ENCODE measurements at regions not wholly inside any gene's neighbourhood (a gene's known extent, or its start where the extent isn't known, plus 50 kb on each side); places are given as distances from the start of the nearest gene placed in this dataset.

GRCh38 chr17:72439893-72440502, 319.2 kb downstream of the SOX9 start:
- Mint-ChIP-seq H3K4me1 (no peaks in the 10 kb centered on the region), H3K27ac (no peak overlapping the region), H3K27me3 (ENCODE audit: insufficient read depth) (peaks cover 17% of the 10 kb centered on the region), H3K9me3 (peaks cover 19% of the 10 kb centered on the region), H3K4me3 (no peak overlapping the region), H3K36me3 (ENCODE audit: low read depth) (peaks cover 5% of the 10 kb centered on the region)
- Histone ChIP-seq H3K9me3 (ENCODE audit: control insufficient read depth, low read length) (peaks cover 12% of the 10 kb centered on the region), H3K36me3 (ENCODE audit: control insufficient read depth, insufficient read depth, low read length) (no peaks in the 10 kb centered on the region), H3K9ac (ENCODE audit: extremely low read depth, low read length, poor library complexity, severe bottlenecking) (no peak overlapping the region), H3K27me3 (ENCODE audit: control insufficient read depth, insufficient read depth, low read length, poor library complexity, severe bottlenecking) (peaks cover 5% of the 10 kb centered on the region), H3K4me3 (ENCODE audit: low read length) (no peak overlapping the region), H3K4me1 (ENCODE audit: control insufficient read depth, insufficient read depth, low read length) (no peaks in the 10 kb centered on the region), H3K27ac (ENCODE audit: low read depth, low read length) (no peak overlapping the region)
- no peak for TF ChIP-seq CTCF (conservative IDR thresholded peaks at IDR 0.05)
- 90 to 98% methylated on average over 7 to 11 of the region's 12 CpGs for WGBS, 2 experiments (ENCODE audit: insufficient coverage in 1 of 2, insufficient read length in 1 of 2)
- DNase-seq, result no peak

- H3K9me3 Mint-ChIP-seq, result peaks cover 19% of the 10 kb centered on the region
- no peak overlapping the region for H3K27ac Mint-ChIP-seq
- H3K9ac ChIP-seq (ENCODE audit: extremely low read depth, low read length, poor library complexity, severe bottlenecking), result no peak overlapping the region
- WGBS, 2 experiments (ENCODE audit: insufficient coverage in 1 of 2, insufficient read length in 1 of 2), result 87 to 100% methylated on average over 1 to 6 of the region's 6 CpGs
- DNase-seq, result no peak
- peaks cover 5% of the 10 kb centered on the region for H3K36me3 Mint-ChIP-seq (ENCODE audit: low read depth)
- H3K4me3 Mint-ChIP-seq, result no peak overlapping the region
- no peak for TF ChIP-seq CTCF (conservative IDR thresholded peaks at IDR 0.05)
- H3K4me1 ChIP-seq (ENCODE audit: control insufficient read depth, insufficient read depth, low read length), result no peaks in the 10 kb centered on the region
- H3K27ac ChIP-seq (ENCODE audit: low read depth, low read length), result no peak overlapping the region
- H3K4me1 Mint-ChIP-seq, result no peaks in the 10 kb centered on the region
- peaks cover 12% of the 10 kb centered on the region for H3K27me3 Mint-ChIP-seq (ENCODE audit: insufficient read depth)
- H3K36me3 ChIP-seq (ENCODE audit: control insufficient read depth, insufficient read depth, low read length), result no peaks in the 10 kb centered on the region
- no peak overlapping the region for H3K4me3 ChIP-seq (ENCODE audit: low read length)
- H3K9me3 ChIP-seq (ENCODE audit: control insufficient read depth, low read length), result peaks cover 12% of the 10 kb centered on the region
- no peaks in the 10 kb centered on the region for H3K27me3 ChIP-seq (ENCODE audit: control insufficient read depth, insufficient read depth, low read length, poor library complexity, severe bottlenecking)
Observed at GRCh38 chr17:72440961-72441360, 320.1 kb downstream of the SOX9 start.

GRCh38 chr17:72441909-72442308, 321.1 kb downstream of the SOX9 start:
- Histone ChIP-seq H3K4me1 (ENCODE audit: control insufficient read depth, insufficient read depth, low read length) (no peaks in the 10 kb centered on the region), H3K27ac (ENCODE audit: low read depth, low read length) (no peak overlapping the region), H3K9me3 (ENCODE audit: control insufficient read depth, low read length) (peaks cover 12% of the 10 kb centered on the region), H3K9ac (ENCODE audit: extremely low read depth, low read length, poor library complexity, severe bottlenecking) (no peak overlapping the region), H3K4me3 (ENCODE audit: low read length) (no peak overlapping the region), H3K36me3 (ENCODE audit: control insufficient read depth, insufficient read depth, low read length) (no peaks in the 10 kb centered on the region), H3K27me3 (ENCODE audit: control insufficient read depth, insufficient read depth, low read length, poor library complexity, severe bottlenecking) (no peaks in the 10 kb centered on the region)
- no peak for TF ChIP-seq CTCF (conservative IDR thresholded peaks at IDR 0.05)
- no peak overlapping the region for H3K27ac Mint-ChIP-seq
- H3K4me3 Mint-ChIP-seq, result no peak overlapping the region
- peaks cover 19% of the 10 kb centered on the region for H3K9me3 Mint-ChIP-seq
- peaks cover 5% of the 10 kb centered on the region for H3K36me3 Mint-ChIP-seq (ENCODE audit: low read depth)
- no peaks in the 10 kb centered on the region for H3K4me1 Mint-ChIP-seq
- WGBS, 2 experiments (ENCODE audit: insufficient coverage in 1 of 2, insufficient read length in 1 of 2), result 91% methylated on average over 4 of the region's 4 CpGs; no CpG with 5 or more reads in 1 of the 2 experiments
- no peak for DNase-seq
- peaks cover 6% of the 10 kb centered on the region for H3K27me3 Mint-ChIP-seq (ENCODE audit: insufficient read depth)

All from endodermal cell (in vitro differentiated cells).